Right ventricle myocardium inferior (tissue), 1 donor: ENCODE measurements at regions not wholly inside any gene's neighbourhood (a gene's known extent, or its start where the extent isn't known, plus 50 kb on each side); places are given as distances from the start of the nearest gene placed in this dataset.
A peak's percentile ranks its signal among the peaks of the same experiment; 100 is the strongest.
"Not testable (repeated sequence)": the region's sequence is repeated elsewhere in the genome, so short reads cannot be mapped to it uniquely, and the experiment has no call there.

Source experiments
- ATAC-seq: fragments of 200-7000 bp; cut with Tn5 transposase; one replicate; pipeline ENCODE4 v1.9.1; 2020; ENCODE audit warnings: mild to moderate bottlenecking, moderate library complexity
- DNase-seq: peaks from one replicate; pipeline ENCODE4 v3.0.0; 2021; ENCODE audit errors: missing footprints
- intact Hi-C: fragments of 100-400 bp; cut with DNase I; formaldehyde crosslinking; loops from one replicate; pipeline ENCODE4 v1.11.0; 2022
- donor health status: DM: no; HTN: yes; CAD: no; lungs with severe emphysema.

DNA sequence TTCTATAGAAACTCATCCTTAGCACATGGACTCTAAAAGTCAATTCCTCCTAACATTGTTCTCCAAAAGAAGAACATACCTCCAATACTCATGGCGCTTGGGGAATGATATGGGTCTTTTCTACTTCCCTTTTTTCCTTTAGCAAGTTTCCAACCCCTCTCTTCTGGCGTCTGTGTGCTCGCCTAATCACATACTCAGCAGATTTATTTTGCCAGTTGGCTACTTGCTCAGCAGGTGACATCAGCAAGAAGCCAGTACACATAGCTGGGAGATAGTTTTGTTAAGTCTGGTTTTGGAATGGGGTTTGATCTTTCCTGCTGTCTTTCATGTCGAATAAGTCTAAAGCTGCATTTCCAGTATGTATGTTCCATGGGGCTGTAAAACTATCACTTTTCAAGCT is 193.8 kb downstream of the POM121L12 start:
- intact Hi-C loops: no loop called here
- no peak for ATAC-seq
- no peak for DNase-seq

DNA sequence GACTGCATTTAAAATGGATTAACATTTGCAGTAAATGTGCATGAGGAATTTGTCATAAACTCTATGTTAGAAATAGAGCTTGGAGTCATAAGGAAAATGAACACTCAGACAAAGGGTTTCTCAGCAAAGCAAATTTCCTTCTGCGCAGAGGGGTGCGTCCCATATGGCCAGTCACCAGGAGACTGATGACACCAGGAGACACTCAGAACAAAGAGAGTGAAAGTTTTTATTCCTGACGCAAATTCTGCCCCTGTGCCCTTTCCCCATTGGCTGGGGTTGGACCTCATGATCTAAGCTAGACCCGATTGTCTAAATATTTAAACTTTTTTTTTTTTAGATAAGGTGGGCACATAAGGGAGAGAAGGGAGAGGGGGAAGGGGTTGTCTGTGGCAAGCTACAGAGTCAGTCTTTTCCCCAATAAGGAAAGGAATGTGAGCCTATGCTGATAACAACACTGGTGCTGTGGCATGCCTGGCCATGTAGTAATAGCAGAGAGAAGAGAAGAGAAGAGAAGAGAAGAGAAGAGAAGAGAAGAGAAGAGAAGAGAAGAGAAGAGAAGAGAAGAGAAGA is 202.0 kb downstream of the POM121L12 start:
- DNase-seq (no peak), ATAC-seq (peak; percentile 94)
- intact Hi-C loops: no loop called here

GRCh38 chr7:53238021-53238605 is 202.7 kb downstream of the POM121L12 start:
- DNase-seq (no peak), ATAC-seq (no peak)
- intact Hi-C loops: no loop called here

DNA sequence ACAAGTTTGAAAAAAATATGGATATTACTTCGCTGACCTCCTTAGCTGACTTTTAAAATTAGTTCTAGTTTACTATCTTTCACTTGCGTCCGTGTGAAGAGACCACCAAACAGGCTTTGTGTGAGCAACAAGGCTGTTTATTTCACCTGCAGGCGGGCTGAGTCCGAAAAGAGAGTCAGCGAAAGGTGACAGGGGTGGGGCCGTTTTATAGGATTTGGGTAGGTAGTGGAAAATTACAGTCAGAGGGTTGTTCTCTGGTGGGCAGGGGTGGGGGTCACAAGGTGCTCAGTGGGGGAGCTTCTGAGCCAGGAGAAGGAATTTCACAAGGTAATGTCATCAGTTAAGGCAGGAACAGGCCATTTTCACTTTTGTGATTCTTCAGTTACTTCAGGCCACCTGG is 203.7 kb downstream of the POM121L12 start:
- DNase-seq, intact Hi-C loops, ATAC-seq: not testable (repeated sequence)

DNA sequence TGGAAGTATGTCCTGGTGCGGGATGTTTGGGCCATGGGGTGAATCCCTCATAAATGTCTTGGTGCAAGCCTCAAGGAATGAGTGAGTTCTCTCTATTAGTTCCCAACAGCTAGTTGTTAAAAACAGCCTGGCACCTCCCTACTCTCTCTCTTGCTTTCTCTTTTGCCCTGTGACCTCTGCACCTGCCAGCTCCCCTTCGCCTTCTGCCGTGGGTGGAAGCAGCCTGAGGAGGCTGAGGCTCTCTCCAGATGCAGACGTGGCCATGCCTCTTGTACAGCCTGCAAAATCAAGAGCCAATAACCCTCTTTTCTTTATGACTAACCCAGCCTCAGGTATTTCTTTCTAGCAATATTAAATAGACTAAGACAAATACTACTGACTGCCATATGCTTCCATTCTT is 210.3 kb downstream of the POM121L12 start:
- ATAC-seq: no peak
- intact Hi-C loops: no loop called here
- DNase-seq: no peak

- intact Hi-C loops: no loop called here
- ATAC-seq (no peak), DNase-seq (no peak)
Observed at GRCh38 chr7:53246957-53247356, 211.5 kb downstream of the POM121L12 start.

GRCh38 chr7:53252539-53252938 is 217.1 kb downstream of the POM121L12 start:
- DNase-seq (no peak), ATAC-seq (no peak)
- intact Hi-C loops: no loop called here

DNA sequence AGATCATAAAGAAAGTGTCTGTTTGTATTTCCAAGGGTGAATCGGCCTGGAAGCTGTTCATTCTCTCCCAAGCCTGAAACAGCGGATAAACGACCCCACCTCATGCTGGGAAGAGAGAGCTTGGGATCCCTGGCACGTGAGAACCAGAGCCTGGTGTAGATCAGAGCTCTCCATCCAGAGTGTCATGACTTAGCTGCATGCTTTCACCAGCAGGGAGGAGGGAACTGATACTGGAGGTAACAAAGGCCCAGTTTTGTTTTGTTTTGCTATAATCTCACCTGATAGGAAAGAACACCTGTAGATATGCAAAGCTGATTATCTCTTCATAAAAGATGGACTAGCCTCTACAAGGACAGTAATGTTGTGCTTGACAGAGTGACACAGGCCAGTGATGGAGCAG is 236.6 kb downstream of the POM121L12 start:
- intact Hi-C loops: no loop called here
- ATAC-seq (no peak), DNase-seq (no peak)

GRCh38 chr7:53281312-53281711 is 245.9 kb downstream of the POM121L12 start:
- DNase-seq (no peak), ATAC-seq (no peak)
- intact Hi-C loops: no loop called here

- intact Hi-C loops: no loop called here
- no peak for ATAC-seq
Observed at GRCh38 chr7:53292341-53292740, 256.9 kb downstream of the POM121L12 start.

DNA sequence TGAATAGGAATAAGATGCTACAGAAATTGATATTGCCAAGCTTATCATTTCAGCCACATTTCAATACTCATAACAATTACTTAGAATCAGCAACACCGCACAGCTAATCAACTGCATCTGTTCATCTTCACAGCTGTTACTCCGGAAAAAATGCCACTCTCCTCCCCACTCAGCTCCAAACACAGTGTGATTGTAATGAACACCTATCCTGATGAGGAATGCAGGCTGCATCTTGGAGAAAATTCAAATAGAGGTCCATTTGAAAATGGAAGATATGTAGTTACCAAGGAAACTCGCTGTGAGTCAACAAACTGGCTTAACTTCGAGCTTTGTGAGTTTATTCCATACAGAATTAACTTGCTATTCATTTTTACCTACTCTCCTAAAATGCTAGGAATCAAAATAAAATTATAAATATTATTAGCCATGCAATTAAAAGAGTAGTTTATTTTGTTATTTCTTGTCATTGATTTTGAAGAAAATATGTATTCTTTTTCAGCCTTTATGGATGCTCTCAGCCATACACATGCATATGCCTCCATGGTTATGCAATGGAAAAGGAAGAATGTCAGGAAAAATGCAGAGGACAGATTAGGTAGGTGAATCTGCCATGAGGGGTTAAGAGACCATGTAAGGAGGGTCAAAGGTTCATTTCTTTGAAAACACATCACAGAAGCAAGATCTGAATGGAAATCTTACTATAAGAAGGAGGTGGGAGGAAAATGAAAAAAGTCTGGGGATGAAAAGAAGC is 267.2 kb downstream of the POM121L12 start:
- intact Hi-C loops: no loop called here
- no peak for DNase-seq
- ATAC-seq: no peak

More at GRCh38 chr7:53292341-53292740, 256.9 kb downstream of the POM121L12 start:
- DNase-seq: no peak

GRCh38 chr7:53303781-53304180 is 268.3 kb downstream of the POM121L12 start:
- ATAC-seq: no peak
- intact Hi-C loops: no loop called here
- no peak for DNase-seq

- no peak for ATAC-seq
- intact Hi-C loops: no loop called here
Observed at GRCh38 chr7:53306846-53307245, 271.4 kb downstream of the POM121L12 start.

GRCh38 chr7:53311205-53311604 is 275.8 kb downstream of the POM121L12 start:
- intact Hi-C loops: no loop called here
- DNase-seq (no peak), ATAC-seq (no peak)

More at GRCh38 chr7:53306846-53307245, 271.4 kb downstream of the POM121L12 start:
- DNase-seq: no peak

DNA sequence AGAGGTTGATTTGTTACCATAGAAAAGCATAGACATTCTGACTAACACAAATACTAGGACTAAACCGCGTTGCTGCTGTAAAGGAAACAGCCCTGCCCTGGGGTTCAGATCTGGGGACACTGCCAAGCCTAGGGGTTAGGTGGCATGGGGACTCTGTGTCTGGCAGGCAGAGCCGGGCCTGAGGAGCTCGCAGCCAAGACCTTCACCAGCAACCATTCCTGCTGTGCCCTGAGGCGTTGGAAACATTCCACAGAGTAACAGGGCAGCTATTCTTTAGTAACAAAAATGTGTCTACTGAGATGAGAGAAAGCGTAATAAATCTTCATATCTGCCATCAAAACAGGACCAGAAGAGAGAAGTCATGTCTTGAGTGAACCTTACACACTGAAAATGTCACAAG is 280.5 kb downstream of the POM121L12 start:
- DNase-seq (no peak), ATAC-seq (peak; percentile 78)
- intact Hi-C loops: no loop called here

GRCh38 chr7:53318566-53318965 is 283.1 kb downstream of the POM121L12 start:
- no peak for DNase-seq
- ATAC-seq: no peak
- intact Hi-C loops: no loop called here

DNA sequence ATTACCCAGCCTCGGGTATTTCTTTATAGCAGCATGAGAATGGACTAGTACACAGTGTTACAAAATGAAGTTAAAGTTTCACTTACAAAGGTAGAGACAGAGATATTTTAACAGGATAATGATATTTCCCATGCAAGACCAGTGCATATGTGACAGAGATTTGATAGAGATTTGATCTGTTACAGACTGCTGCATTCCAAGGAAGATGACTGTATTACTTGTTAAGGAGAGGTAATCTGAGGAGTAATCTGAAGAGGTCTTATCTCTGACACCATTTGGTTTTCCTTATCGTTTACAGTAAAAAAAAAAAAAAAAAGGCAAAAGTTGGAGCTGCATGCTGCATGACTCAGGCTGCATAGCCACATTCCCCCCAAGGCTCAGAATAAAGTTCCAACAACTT is 289.6 kb downstream of the POM121L12 start:
- ATAC-seq: no peak
- no peak for DNase-seq
- intact Hi-C loops: no loop called here

DNA sequence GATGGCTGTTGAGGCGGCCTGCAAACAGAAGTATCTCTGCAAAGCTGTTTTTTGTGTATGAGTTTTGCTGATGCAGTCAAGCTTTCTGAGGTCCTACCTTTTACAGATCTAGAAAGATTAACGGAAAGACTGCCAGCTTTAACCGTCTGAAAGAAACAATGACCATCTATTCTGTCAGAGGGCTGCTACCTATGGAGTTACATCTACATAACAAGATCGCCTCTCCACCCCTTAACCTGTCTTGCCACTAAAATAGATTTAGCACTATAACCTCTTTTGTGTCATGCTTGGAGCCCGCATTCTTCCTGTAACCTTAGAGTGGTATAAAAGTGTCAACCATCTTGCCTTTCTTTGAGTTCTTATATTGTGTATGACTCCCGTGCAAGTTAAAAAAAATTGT is 291.2 kb downstream of the POM121L12 start:
- intact Hi-C loops: no loop called here
- ATAC-seq (no peak), DNase-seq (no peak)

GRCh38 chr7:53336105-53336668 is 300.8 kb downstream of the POM121L12 start:
- intact Hi-C loops: no loop called here
- ATAC-seq: no peak
- peak; percentile 64 for DNase-seq

DNA sequence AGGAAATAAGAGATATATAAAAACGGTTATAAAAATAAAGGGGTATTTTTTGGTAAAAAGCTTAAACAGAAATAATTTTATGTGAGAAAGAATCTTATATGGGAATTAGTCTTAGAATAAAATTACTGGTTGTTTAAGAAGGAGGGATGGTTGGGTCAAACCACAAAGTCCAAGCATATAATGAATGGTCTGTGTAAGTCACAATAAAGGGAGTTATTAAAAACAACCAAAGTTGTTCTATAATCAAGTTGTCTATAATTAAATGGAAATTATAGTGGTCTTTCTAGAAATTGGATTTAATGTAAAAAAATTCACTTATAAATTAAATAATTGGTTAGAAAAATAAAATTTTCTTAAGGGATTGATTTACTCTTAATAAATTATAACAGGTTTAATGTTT is 304.8 kb downstream of the POM121L12 start:
- intact Hi-C loops: no loop called here
- ATAC-seq (no peak), DNase-seq (no peak)
